Bronchial epithelial cell (primary cell): ENCODE measurements at regions not wholly inside any gene's neighbourhood (a gene's known extent, or its start where the extent isn't known, plus 50 kb on each side); places are given as distances from the start of the nearest gene placed in this dataset.

Source experiments
- DNase-seq: peaks from one replicate; pipeline ENCODE4 v3.0.0-alpha.2; 2010; ENCODE audit warnings: low read depth
- FAIRE-seq: peaks from 2 replicates; lab custom pipeline; 2011; peaks lifted over from hg19 to GRCh38; lab: Jason Lieb, UNC
- H3K27me3 ChIP-seq: 2 replicates; pipeline ENCODE4 v1.5.1; 2011; ENCODE audit warnings: low read length; ENCODE audit not compliant: control insufficient read depth, insufficient read depth
- H3K36me3 ChIP-seq: 2 replicates; pipeline ENCODE4 v1.5.1; 2011; ENCODE audit warnings: low read length; ENCODE audit not compliant: control insufficient read depth, insufficient read depth
- H3K4me3 ChIP-seq: 2 replicates; pipeline ENCODE4 v1.5.1; 2011; ENCODE audit warnings: mild to moderate bottlenecking, low read depth, low read length, control low read depth
- TF ChIP-seq, protein P1 (sequence below): IDR thresholded peaks from 2 replicates; pipeline ENCODE4 v1.5.1; 2011; ENCODE audit warnings: mild to moderate bottlenecking, moderate library complexity, low read length, control low read depth, inconsistent platforms; ENCODE audit not compliant: insufficient read depth, severe bottlenecking

DNA sequence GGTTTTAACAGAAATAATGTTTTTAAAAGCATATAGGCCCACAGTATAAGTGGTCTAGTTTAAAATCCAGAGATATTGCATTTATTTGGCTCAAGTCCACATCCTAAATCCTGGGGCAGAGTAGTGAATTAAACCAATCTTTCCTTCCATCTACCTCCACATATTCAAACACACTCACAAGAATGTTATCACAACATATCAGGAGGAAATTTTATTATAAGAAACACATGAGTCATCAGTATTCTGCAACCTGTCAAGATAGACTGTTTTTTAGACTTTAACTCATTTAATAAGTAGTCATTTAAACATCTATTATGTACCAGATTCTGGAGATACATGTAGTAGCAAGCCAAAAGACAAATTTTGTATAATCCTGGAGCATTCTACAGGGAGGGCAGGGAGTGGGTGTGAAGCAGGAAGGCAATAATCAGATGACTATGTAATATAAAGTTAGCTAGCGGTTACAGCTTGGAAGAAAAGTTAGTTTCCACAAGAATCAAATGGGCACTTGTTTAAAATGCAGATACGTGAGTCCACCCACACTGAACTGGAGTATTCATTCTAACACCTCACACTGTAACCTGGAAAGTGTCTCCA is 187.3 kb upstream of the PIK3R1 start:
- TF ChIP-seq, protein P1, sequence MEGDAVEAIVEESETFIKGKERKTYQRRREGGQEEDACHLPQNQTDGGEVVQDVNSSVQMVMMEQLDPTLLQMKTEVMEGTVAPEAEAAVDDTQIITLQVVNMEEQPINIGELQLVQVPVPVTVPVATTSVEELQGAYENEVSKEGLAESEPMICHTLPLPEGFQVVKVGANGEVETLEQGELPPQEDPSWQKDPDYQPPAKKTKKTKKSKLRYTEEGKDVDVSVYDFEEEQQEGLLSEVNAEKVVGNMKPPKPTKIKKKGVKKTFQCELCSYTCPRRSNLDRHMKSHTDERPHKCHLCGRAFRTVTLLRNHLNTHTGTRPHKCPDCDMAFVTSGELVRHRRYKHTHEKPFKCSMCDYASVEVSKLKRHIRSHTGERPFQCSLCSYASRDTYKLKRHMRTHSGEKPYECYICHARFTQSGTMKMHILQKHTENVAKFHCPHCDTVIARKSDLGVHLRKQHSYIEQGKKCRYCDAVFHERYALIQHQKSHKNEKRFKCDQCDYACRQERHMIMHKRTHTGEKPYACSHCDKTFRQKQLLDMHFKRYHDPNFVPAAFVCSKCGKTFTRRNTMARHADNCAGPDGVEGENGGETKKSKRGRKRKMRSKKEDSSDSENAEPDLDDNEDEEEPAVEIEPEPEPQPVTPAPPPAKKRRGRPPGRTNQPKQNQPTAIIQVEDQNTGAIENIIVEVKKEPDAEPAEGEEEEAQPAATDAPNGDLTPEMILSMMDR = no peak
- FAIRE-seq = no peak
- Histone ChIP-seq H3K36me3 (no peaks in the 10 kb centered on the region), H3K4me3 (no peak overlapping the region), H3K27me3 (no peaks in the 10 kb centered on the region)
- DNase-seq = no peak

DNA sequence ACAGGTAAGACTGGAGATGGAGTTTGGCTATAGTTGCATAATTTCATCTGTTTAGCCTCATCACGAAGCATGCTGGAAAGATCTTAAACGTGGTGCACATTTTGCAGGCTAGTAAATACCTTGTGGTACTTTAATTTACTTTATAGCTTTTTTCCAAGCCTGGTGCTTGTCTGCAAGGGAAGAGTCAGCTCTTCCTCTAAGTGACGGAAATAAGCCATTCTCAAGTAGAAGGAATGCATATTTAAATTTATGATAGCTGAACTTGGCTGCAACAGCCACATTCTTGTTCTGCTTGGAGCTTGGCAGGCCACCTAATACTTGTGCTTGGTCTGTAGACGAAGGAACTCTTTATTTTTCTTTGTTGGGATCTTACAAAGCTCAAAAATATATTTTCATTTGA is 188.0 kb upstream of the PIK3R1 start:
- TF ChIP-seq, protein P1 = no peak
- FAIRE-seq (no peak), DNase-seq (no peak)
- Histone ChIP-seq H3K4me3 (no peak overlapping the region), H3K27me3 (no peaks in the 10 kb centered on the region), H3K36me3 (no peaks in the 10 kb centered on the region)

DNA sequence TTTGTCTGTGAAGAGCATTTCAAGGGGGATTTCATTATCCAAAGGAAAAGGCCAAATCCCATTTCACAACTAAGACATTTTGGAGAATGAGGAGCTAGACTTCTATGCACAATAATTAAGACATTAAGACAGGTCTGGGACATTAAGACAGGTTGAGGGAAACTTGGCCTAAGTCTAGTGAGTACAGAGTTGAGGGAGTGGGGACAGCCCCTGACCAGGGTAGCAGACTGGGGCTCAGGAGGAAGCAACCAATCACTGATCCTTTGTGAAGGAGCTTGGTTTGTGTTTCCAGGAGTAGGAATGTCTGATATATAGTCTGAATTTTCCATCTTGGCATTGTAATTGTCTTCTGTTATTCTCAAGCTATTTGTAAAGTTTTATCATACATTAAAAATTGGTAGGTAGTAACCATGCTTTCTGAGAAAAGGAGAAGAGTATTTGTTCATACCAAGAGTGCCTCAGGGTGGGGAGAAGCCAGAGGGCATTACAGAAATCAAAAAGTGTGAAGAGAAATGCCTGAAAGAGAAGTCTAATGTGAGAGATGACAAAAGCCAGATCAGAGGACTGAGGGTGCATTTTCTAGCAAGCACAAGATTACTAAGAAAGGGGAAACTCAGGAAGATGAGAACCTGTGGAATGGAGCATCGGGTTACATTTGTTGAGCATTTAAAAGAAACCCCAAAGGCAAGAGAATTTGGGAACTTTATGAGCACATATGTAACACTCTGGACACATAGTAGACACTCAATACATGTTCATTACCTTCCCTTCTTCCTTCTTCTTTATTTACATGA is 189.3 kb upstream of the PIK3R1 start:
- H3K4me3 ChIP-seq = no peak overlapping the region
- DNase-seq (no peak), FAIRE-seq (no peak)
- no peaks in the 10 kb centered on the region for H3K36me3 ChIP-seq
- TF ChIP-seq, protein P1 = no peak
- no peaks in the 10 kb centered on the region for H3K27me3 ChIP-seq

DNA sequence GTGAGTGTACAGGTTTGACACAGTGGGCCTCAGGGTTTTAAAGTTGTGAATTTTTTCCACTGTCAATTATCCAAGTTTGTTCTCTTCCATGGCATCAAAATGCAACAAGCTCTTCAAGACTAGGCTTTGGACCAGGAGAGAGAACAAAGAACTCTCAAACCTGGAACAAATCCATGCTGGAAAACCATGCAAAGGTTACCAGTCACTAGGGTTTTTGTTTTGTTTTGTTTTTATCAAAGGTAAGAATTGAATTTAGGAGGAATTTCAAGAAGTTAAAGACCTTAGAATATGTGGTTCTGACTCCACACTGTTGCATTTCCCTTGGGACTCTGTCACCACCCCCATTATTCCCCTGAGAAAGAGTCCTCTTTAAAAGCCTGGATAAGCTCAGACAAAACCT is 191.1 kb upstream of the PIK3R1 start:
- no peak for FAIRE-seq

DNA sequence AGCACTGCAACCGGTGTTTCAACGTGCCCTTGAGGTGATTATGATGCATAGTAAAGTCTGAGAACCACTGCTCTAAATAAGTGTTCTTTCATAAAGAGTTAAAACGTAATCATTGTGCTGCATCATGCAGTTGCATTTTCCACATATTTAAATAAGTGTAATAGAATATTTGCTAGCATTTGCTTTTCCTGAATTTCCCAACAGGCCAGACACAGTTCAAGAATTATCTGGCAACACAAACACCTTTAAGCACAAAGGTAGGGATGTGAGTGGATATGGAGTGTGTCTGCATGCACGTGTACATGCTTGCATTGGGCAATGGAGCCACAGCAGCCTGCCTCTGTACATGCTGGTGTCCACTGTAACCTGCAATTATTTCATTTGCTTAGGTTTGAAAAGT is 193.6 kb upstream of the PIK3R1 start:
- peak; percentile 62 for FAIRE-seq
- TF ChIP-seq, protein P1 = no peak
- DNase-seq = no peak

More for the DNA sequence above, 191.1 kb upstream of the PIK3R1 start:
- TF ChIP-seq, protein P1 = no peak
- H3K27me3 ChIP-seq = no peaks in the 10 kb centered on the region
- DNase-seq = no peak
- H3K4me3 ChIP-seq = no peak overlapping the region
- H3K36me3 ChIP-seq = no peaks in the 10 kb centered on the region

More for the DNA sequence above, 193.6 kb upstream of the PIK3R1 start:
- H3K36me3 ChIP-seq = no peaks in the 10 kb centered on the region
- H3K4me3 ChIP-seq = no peak overlapping the region
- no peaks in the 10 kb centered on the region for H3K27me3 ChIP-seq
